ENCODE measurements at regions not wholly inside any gene's neighbourhood (a gene's known extent, or its start where the extent isn't known, plus 50 kb on each side); places are given as distances from the start of the nearest gene placed in this dataset.
A peak's percentile ranks its signal among the peaks of the same experiment; 100 is the strongest.

GRCh38 chr16:73326770-73327470, 279.0 kb upstream of the ZFHX3 start (continued):
- TF ChIP-seq, protein P1, sequence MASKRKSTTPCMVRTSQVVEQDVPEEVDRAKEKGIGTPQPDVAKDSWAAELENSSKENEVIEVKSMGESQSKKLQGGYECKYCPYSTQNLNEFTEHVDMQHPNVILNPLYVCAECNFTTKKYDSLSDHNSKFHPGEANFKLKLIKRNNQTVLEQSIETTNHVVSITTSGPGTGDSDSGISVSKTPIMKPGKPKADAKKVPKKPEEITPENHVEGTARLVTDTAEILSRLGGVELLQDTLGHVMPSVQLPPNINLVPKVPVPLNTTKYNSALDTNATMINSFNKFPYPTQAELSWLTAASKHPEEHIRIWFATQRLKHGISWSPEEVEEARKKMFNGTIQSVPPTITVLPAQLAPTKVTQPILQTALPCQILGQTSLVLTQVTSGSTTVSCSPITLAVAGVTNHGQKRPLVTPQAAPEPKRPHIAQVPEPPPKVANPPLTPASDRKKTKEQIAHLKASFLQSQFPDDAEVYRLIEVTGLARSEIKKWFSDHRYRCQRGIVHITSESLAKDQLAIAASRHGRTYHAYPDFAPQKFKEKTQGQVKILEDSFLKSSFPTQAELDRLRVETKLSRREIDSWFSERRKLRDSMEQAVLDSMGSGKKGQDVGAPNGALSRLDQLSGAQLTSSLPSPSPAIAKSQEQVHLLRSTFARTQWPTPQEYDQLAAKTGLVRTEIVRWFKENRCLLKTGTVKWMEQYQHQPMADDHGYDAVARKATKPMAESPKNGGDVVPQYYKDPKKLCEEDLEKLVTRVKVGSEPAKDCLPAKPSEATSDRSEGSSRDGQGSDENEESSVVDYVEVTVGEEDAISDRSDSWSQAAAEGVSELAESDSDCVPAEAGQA (IDR thresholded peaks at IDR 0.05; ENCODE audit: low read depth), result no peak
- TF ChIP-seq, protein P1 (CRISPR knock-in tag; IDR thresholded peaks at IDR 0.05; ENCODE audit: borderline replicate concordance), result no peak

DNA sequence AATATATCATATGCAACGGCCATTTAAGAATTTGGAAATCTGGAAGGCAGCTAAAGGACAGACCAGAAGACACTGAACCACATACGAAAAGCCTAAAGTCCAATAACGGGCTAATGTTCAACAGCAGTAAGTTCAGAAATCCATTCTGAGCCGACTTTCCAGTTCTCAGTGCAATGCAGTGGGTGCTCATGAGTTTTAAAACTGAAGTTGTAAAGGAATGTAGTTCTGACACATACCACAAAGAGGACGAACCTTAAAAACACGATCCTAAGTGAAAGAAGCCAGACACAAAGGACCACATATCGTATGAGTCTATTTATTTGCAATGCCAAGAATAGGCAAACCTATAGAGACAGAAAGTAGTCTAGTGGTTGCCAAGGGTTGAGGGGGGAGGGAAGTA, 278.3 kb upstream of the ZFHX3 start:
- Histone ChIP-seq H2AFZ (ENCODE audit: low read length) (no peak overlapping the region), H4K20me1 (ENCODE audit: insufficient read depth, low read length) (no peaks in the 10 kb centered on the region), H3K79me2 (ENCODE audit: insufficient read depth, low read length) (no peaks in the 10 kb centered on the region), H3K4me2 (ENCODE audit: low read depth, low read length) (no peak overlapping the region), H3K27ac (ENCODE audit: extremely low read length, insufficient read depth, low read length) (no peak overlapping the region), H3K4me1 (ENCODE audit: insufficient read depth, low read length) (peaks cover 10% of the 10 kb centered on the region), H3K4me3 (replicated peaks in 1 of 3; ENCODE audit: insufficient read depth in 1 of 3, low read depth in 2 of 3, low read length in 3 of 3) (no peak overlapping the region), H3K27me3 (ENCODE audit: control insufficient read depth in 1 of 2, insufficient read depth in 2 of 2, low read length in 2 of 2) (peaks cover 2 to 15% of the 10 kb centered on the region in 2 experiments; a peak in 4 of 5 replicates), H3K36me3 (replicated peaks in 1 of 2; ENCODE audit: control insufficient read depth in 1 of 2, insufficient read depth in 2 of 2, low read length in 2 of 2) (no peaks in the 10 kb centered on the region), H3K9me3 (ENCODE audit: low read length) (no peaks in the 10 kb centered on the region), H3K9ac (ENCODE audit: insufficient read depth, low read depth, low read length) (no peak overlapping the region)
- ChIA-PET POLR2A (no interaction called here), CTCF (ENCODE audit: low intra/inter-chr PET ratio, low total read pairs) (no interaction called here)
- ATAC-seq (no peak; the same call in 2 of the 3 replicates), FAIRE-seq (no peak), DNase-seq (ENCODE audit: low spot score) (no peak)
- TF ChIP-seq KMT2B (CRISPR knock-in tag; IDR thresholded peaks at IDR 0.05) (no peak), ZBTB20 (CRISPR knock-in tag; IDR thresholded peaks at IDR 0.05; ENCODE audit: borderline replicate concordance, low read depth) (no peak), ZNF782 (CRISPR knock-in tag; IDR thresholded peaks at IDR 0.05; ENCODE audit: borderline replicate concordance) (peak; percentile 35; the same call in 1 of the 2 replicates)
- in situ Hi-C loops (cut with HindIII; ENCODE audit: extremely low pct_ligation_motif_present, low pct_unique_long_range_greater_than_20kb) (no loop called here), intact Hi-C loops (cut with micrococcal nuclease; ENCODE audit: unreplicated experiment) (no loop called here)
- no TSS peak for BruUV-seq (replicated peaks)
- 12% methylated on average over 7 of the region's 7 CpGs for WGBS (ENCODE audit: low lambda C conversion rate)

Data from HepG2 (cell line).